ENCODE measurements at regions not wholly inside any gene's neighbourhood (a gene's known extent, or its start where the extent isn't known, plus 50 kb on each side); places are given as distances from the start of the nearest gene placed in this dataset.

GRCh38 chrX:9234315-9234714 lies 200.4 kb upstream of the FAM9B start:
- TF ChIP-seq ZFP30 (CRISPR knock-in tag; IDR thresholded peaks at IDR 0.05) (no peak), TCF4 (CRISPR knock-in tag; IDR thresholded peaks at IDR 0.05; ENCODE audit: borderline replicate concordance) (no peak), ZNF70 (CRISPR knock-in tag; IDR thresholded peaks at IDR 0.05) (no peak)
